ENCODE measurements at regions not wholly inside any gene's neighbourhood (a gene's known extent, or its start where the extent isn't known, plus 50 kb on each side); places are given as distances from the start of the nearest gene placed in this dataset.

GRCh38 chr7:16099302-16099849 lies 322.0 kb downstream of the CRPPA start:
- CTCF ChIA-PET = no interaction called here
- POLR2A ChIA-PET = no interaction called here
- DNase-seq (ENCODE audit: extremely low spot score) = no peak
- no peak for TF ChIP-seq ARNT (IDR thresholded peaks at IDR 0.05)
- TF ChIP-seq SP1 (IDR thresholded peaks at IDR 0.05) = no peak
- no peak for TF ChIP-seq L3MBTL2 (conservative IDR thresholded peaks at IDR 0.05)
- no peak for TF ChIP-seq HDGF (IDR thresholded peaks at IDR 0.05; ENCODE audit: borderline replicate concordance)
- no peak for TF ChIP-seq CTBP1 (IDR thresholded peaks at IDR 0.05; ENCODE audit: borderline replicate concordance)
- TF ChIP-seq FOXA1 (IDR thresholded peaks at IDR 0.05) = no peak
- no peak for TF ChIP-seq FOXK2 (IDR thresholded peaks at IDR 0.05)
- no peak for TF ChIP-seq FOXM1 (IDR thresholded peaks at IDR 0.05; ENCODE audit: borderline replicate concordance)
- no peak for TF ChIP-seq BHLHE40 (IDR thresholded peaks at IDR 0.05; ENCODE audit: borderline replicate concordance)
- no peak for TF ChIP-seq LEF1 (IDR thresholded peaks at IDR 0.05; ENCODE audit: borderline replicate concordance)
- TF ChIP-seq PKNOX1 (IDR thresholded peaks at IDR 0.05) = no peak
- no peak for TF ChIP-seq ELF4 (IDR thresholded peaks at IDR 0.05)
- no peak for TF ChIP-seq NFRKB (IDR thresholded peaks at IDR 0.05)
- no peak for TF ChIP-seq SUZ12 (IDR thresholded peaks at IDR 0.05)
- no peak for TF ChIP-seq ZNF384 (IDR thresholded peaks at IDR 0.05)
- TF ChIP-seq TARDBP (IDR thresholded peaks at IDR 0.05) = no peak

- POLR2A ChIA-PET = no interaction called here
- no peak for TF ChIP-seq ZNF384 (IDR thresholded peaks at IDR 0.05)
- TF ChIP-seq FOXA1 (IDR thresholded peaks at IDR 0.05) = no peak
- no peak for TF ChIP-seq ARNT (IDR thresholded peaks at IDR 0.05)
- no peak for TF ChIP-seq FOXM1 (IDR thresholded peaks at IDR 0.05; ENCODE audit: borderline replicate concordance)
- no peak for TF ChIP-seq TARDBP (IDR thresholded peaks at IDR 0.05)
- TF ChIP-seq HDGF (IDR thresholded peaks at IDR 0.05; ENCODE audit: borderline replicate concordance) = no peak
- no peak for TF ChIP-seq PKNOX1 (IDR thresholded peaks at IDR 0.05)
- no peak for TF ChIP-seq BHLHE40 (IDR thresholded peaks at IDR 0.05; ENCODE audit: borderline replicate concordance)
- TF ChIP-seq LEF1 (IDR thresholded peaks at IDR 0.05; ENCODE audit: borderline replicate concordance) = no peak
- TF ChIP-seq FOXK2 (IDR thresholded peaks at IDR 0.05) = no peak
- TF ChIP-seq NFRKB (IDR thresholded peaks at IDR 0.05) = no peak
- no peak for TF ChIP-seq SUZ12 (IDR thresholded peaks at IDR 0.05)
- TF ChIP-seq SP1 (IDR thresholded peaks at IDR 0.05) = no peak
- no peak for TF ChIP-seq ELF4 (IDR thresholded peaks at IDR 0.05)
- TF ChIP-seq CTBP1 (IDR thresholded peaks at IDR 0.05; ENCODE audit: borderline replicate concordance) = no peak
- TF ChIP-seq L3MBTL2 (conservative IDR thresholded peaks at IDR 0.05) = no peak
- CTCF ChIA-PET = interaction anchor here (0.7 to 1.1 kb wide), 5 partner anchors 11 to 461 kb away, joined by 3 to 5 read pairs (median 3); no protein-coding TSS in a partner anchor
- peak; percentile 27 for DNase-seq (ENCODE audit: extremely low spot score)
Observed at GRCh38 chr7:16098585-16099179, 322.7 kb downstream of the CRPPA start.

- TF ChIP-seq ZNF384 (IDR thresholded peaks at IDR 0.05) = no peak
- TF ChIP-seq LEF1 (IDR thresholded peaks at IDR 0.05; ENCODE audit: borderline replicate concordance) = no peak
- TF ChIP-seq BHLHE40 (IDR thresholded peaks at IDR 0.05; ENCODE audit: borderline replicate concordance) = no peak
- no peak for TF ChIP-seq FOXK2 (IDR thresholded peaks at IDR 0.05)
- TF ChIP-seq SUZ12 (IDR thresholded peaks at IDR 0.05) = no peak
- TF ChIP-seq ELF4 (IDR thresholded peaks at IDR 0.05) = no peak
- TF ChIP-seq NFRKB (IDR thresholded peaks at IDR 0.05) = no peak
- no peak for TF ChIP-seq CTBP1 (IDR thresholded peaks at IDR 0.05; ENCODE audit: borderline replicate concordance)
- TF ChIP-seq FOXM1 (IDR thresholded peaks at IDR 0.05; ENCODE audit: borderline replicate concordance) = no peak
- no peak for TF ChIP-seq ARNT (IDR thresholded peaks at IDR 0.05)
- TF ChIP-seq L3MBTL2 (conservative IDR thresholded peaks at IDR 0.05) = no peak
- TF ChIP-seq FOXA1 (IDR thresholded peaks at IDR 0.05) = no peak
- TF ChIP-seq SP1 (IDR thresholded peaks at IDR 0.05) = no peak
- no peak for TF ChIP-seq PKNOX1 (IDR thresholded peaks at IDR 0.05)
- no peak for TF ChIP-seq HDGF (IDR thresholded peaks at IDR 0.05; ENCODE audit: borderline replicate concordance)
- no peak for TF ChIP-seq TARDBP (IDR thresholded peaks at IDR 0.05)
- no peak for DNase-seq (ENCODE audit: extremely low spot score)
- CTCF ChIA-PET = interaction anchor here (0.7 to 1.1 kb wide), 5 partner anchors 10 to 462 kb away, joined by 3 to 5 read pairs (median 3); no protein-coding TSS in a partner anchor
- POLR2A ChIA-PET = no interaction called here
Observed at GRCh38 chr7:16098058-16098457, 323.3 kb downstream of the CRPPA start.

GRCh38 chr7:16095171-16095950 lies 326.0 kb downstream of the CRPPA start:
- POLR2A ChIA-PET = interaction anchor here (1.2 kb wide), 1 partner anchor 325 kb away, joined by 3 read pairs; no protein-coding TSS in a partner anchor
- CTCF ChIA-PET = no interaction called here
- no peak for DNase-seq (ENCODE audit: extremely low spot score)
- no peak for TF ChIP-seq ZNF384 (IDR thresholded peaks at IDR 0.05)
- no peak for TF ChIP-seq ELF4 (IDR thresholded peaks at IDR 0.05)

- no peak for TF ChIP-seq L3MBTL2 (conservative IDR thresholded peaks at IDR 0.05)
- ChIA-PET POLR2A (no interaction called here), CTCF (no interaction called here)
- no peak for DNase-seq (ENCODE audit: extremely low spot score)
Observed at GRCh38 chr7:16094651-16095050, 326.7 kb downstream of the CRPPA start.

- no peak for DNase-seq (ENCODE audit: extremely low spot score)
- TF ChIP-seq SUZ12 (IDR thresholded peaks at IDR 0.05) (no peak), SP1 (IDR thresholded peaks at IDR 0.05) (no peak), FOXK2 (IDR thresholded peaks at IDR 0.05) (no peak), TARDBP (IDR thresholded peaks at IDR 0.05) (no peak), HDGF (IDR thresholded peaks at IDR 0.05; ENCODE audit: borderline replicate concordance) (no peak), ARNT (IDR thresholded peaks at IDR 0.05) (no peak), BHLHE40 (IDR thresholded peaks at IDR 0.05; ENCODE audit: borderline replicate concordance) (no peak), LEF1 (IDR thresholded peaks at IDR 0.05; ENCODE audit: borderline replicate concordance) (no peak), FOXA1 (IDR thresholded peaks at IDR 0.05) (no peak), ZNF384 (IDR thresholded peaks at IDR 0.05) (no peak), FOXM1 (IDR thresholded peaks at IDR 0.05; ENCODE audit: borderline replicate concordance) (no peak), CTBP1 (IDR thresholded peaks at IDR 0.05; ENCODE audit: borderline replicate concordance) (no peak), NFRKB (IDR thresholded peaks at IDR 0.05) (no peak), PKNOX1 (IDR thresholded peaks at IDR 0.05) (no peak), ELF4 (IDR thresholded peaks at IDR 0.05) (no peak), L3MBTL2 (conservative IDR thresholded peaks at IDR 0.05) (no peak)
- POLR2A ChIA-PET = no interaction called here
- CTCF ChIA-PET = no interaction called here
Observed at GRCh38 chr7:16092711-16093110, 328.6 kb downstream of the CRPPA start.
